Tibial artery (tissue), 4 donors: ENCODE measurements at regions not wholly inside any gene's neighbourhood (a gene's known extent, or its start where the extent isn't known, plus 50 kb on each side); places are given as distances from the start of the nearest gene placed in this dataset.
"Not testable (repeated sequence)": the region's sequence is repeated elsewhere in the genome, so short reads cannot be mapped to it uniquely, and the experiment has no call there.

Experiments
- DNase-seq, 2 donors: peaks; one replicate each; pipeline ENCODE4 v3.0.0-alpha.2; 2019
- H3K27ac ChIP-seq, 2 donors: fragments of 200-600 bp; sonication (generic) in 1 of 2; 1 replicate in 1 of 2; 2 replicates in 1 of 2; pipeline ENCODE4 v1.5.1; 2018 to 2019; ENCODE audit warnings: mild to moderate bottlenecking in 1 of 2
- H3K27me3 ChIP-seq, 2 donors: fragments of 200-600 bp; sonication (generic) in 1 of 2; one replicate each; pipeline versions ENCODE4 v1.5.1 to v1.6.0; 2016 to 2019
- H3K36me3 ChIP-seq, 3 donors: fragments of 200-600 bp; sonication (generic) in 2 of 3; one replicate each; pipeline ENCODE4 v1.5.1; 2016 to 2019; ENCODE audit warnings: mild to moderate bottlenecking in 2 of 3
- H3K4me1 ChIP-seq, 4 donors: fragments of 200-600 bp; sonication (generic) in 2 of 4; 1 replicate in 3 of 4; 2 replicates in 1 of 4; pipeline ENCODE4 v1.5.1; 2016 to 2019
- H3K4me3 ChIP-seq, 2 donors: fragments of 200-600 bp; sonication (generic) in 1 of 2; 1 replicate in 1 of 2; 2 replicates in 1 of 2; pipeline ENCODE4 v1.5.1; 2018 to 2019; ENCODE audit warnings: mild to moderate bottlenecking in 2 of 2
- H3K9me3 ChIP-seq, 3 donors: fragments of 200-600 bp; sonication (generic) in 1 of 3; one replicate each; pipeline ENCODE4 v1.5.1; 2016 to 2019
- CTCF ChIP-seq, 2 experiments: fragments of 200-600 bp in 1 of 2; fragments of 450-650 bp in 1 of 2; IDR thresholded peaks; one replicate each; pipeline ENCODE4 v1.5.1; 2017 to 2019; ENCODE audit warnings: antibody characterized with exemption in 2 of 2, mild to moderate bottlenecking in 1 of 2, moderate library complexity in 1 of 2
- intact Hi-C: fragments of 100-400 bp; cut with DNase I; formaldehyde crosslinking; loops from one replicate; pipeline ENCODE4 v1.15.0; 2023; ENCODE audit warnings: low total_unique reads

GRCh38 chr9:74138182-74138581, 359.0 kb upstream of the RORB start:
- intact Hi-C loops: no loop called here
- no peak overlapping the region for H3K27ac ChIP-seq
- no peaks in the 10 kb centered on the region for H3K27me3 ChIP-seq
- H3K4me3 ChIP-seq: no peak overlapping the region
- TF ChIP-seq CTCF (IDR thresholded peaks at IDR 0.05): no peak
- no peaks in the 10 kb centered on the region for H3K36me3 ChIP-seq
- no peak for DNase-seq
- H3K9me3 ChIP-seq: no peaks in the 10 kb centered on the region
- H3K4me1 ChIP-seq: no peaks in the 10 kb centered on the region

- Histone ChIP-seq H3K27ac (no peak overlapping the region), H3K27me3 (no peaks in the 10 kb centered on the region), H3K9me3 (no peaks in the 10 kb centered on the region), H3K36me3 (no peaks in the 10 kb centered on the region), H3K4me1 (no peaks in the 10 kb centered on the region), H3K4me3 (no peak overlapping the region)
- no peak for TF ChIP-seq CTCF (IDR thresholded peaks at IDR 0.05)
- intact Hi-C loops: no loop called here
- no peak for DNase-seq
Measured at GRCh38 chr9:74140141-74140540, 357.0 kb upstream of the RORB start.

GRCh38 chr9:74147906-74148305, 349.2 kb upstream of the RORB start:
- Histone ChIP-seq H3K4me1 (no peaks in the 10 kb centered on the region), H3K4me3 (no peak overlapping the region), H3K27ac (no peak overlapping the region), H3K9me3 (no peaks in the 10 kb centered on the region), H3K27me3 (no peaks in the 10 kb centered on the region), H3K36me3 (no peaks in the 10 kb centered on the region)
- intact Hi-C loops: no loop called here
- no peak for TF ChIP-seq CTCF (IDR thresholded peaks at IDR 0.05)
- no peak for DNase-seq

DNA sequence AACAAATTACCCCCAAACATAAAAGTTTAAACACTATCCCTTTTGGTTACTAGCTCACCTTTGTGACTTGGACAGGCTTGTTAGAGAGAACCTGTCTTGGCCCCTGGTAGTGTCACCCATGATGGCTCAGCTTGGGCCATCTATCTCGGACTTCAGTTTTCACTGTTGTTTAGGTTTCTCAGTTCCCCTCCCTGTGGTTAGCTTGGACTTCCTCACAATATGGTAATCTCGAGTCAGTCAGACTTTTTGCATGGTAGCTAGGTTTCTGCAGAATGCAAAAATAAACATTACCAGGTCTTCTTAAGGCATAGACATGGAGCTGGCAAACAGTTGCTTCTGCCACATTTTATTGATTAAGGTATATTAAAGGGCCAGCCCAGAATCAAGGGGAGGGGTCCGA, 324.3 kb upstream of the RORB start:
- intact Hi-C loops: no loop called here

GRCh38 chr9:74173284-74173683, 323.9 kb upstream of the RORB start:
- H3K9me3 ChIP-seq: peaks cover 0 to 3% (median 0%) of the 10 kb centered on the region in 3 donors
- TF ChIP-seq CTCF (IDR thresholded peaks at IDR 0.05): no peak
- DNase-seq: no peak
- intact Hi-C loops: no loop called here
- H3K36me3 ChIP-seq: no peaks in the 10 kb centered on the region
- H3K27ac ChIP-seq: no peak overlapping the region
- no peak overlapping the region for H3K4me3 ChIP-seq
- no peaks in the 10 kb centered on the region for H3K27me3 ChIP-seq
- no peaks in the 10 kb centered on the region for H3K4me1 ChIP-seq

More for the DNA sequence above, 324.3 kb upstream of the RORB start:
- Histone ChIP-seq H3K4me1 (no peaks in the 10 kb centered on the region), H3K4me3 (no peak overlapping the region), H3K9me3 (peaks cover 0 to 3% (median 0%) of the 10 kb centered on the region in 3 donors), H3K36me3 (no peaks in the 10 kb centered on the region), H3K27me3 (no peaks in the 10 kb centered on the region), H3K27ac (no peak overlapping the region)
- TF ChIP-seq CTCF (IDR thresholded peaks at IDR 0.05): no peak
- no peak for DNase-seq

DNA sequence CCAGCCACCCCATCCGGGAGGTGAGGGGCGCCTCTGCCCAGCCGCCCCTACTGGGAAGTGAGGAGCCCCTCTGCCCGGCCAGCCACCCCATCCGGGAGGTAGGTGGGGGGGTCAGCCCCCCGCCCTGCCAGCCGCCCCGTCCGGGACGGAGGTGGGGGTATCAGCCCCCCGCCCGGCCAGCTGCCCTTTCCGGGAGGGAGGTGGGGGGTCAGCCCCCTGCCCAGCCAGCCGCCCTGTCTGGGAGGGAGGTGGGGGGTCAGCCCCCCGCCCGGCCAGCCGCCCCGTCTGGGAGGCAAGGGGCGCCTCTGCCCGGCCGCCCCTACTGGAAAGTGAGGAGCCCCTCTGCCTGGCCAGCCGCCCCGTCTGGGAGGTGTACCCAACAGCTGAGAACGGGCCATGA, 299.4 kb upstream of the RORB start:
- H3K4me3 ChIP-seq, intact Hi-C loops, H3K9me3 ChIP-seq, H3K27ac ChIP-seq, H3K36me3 ChIP-seq, DNase-seq, H3K4me1 ChIP-seq, H3K27me3 ChIP-seq: not testable (repeated sequence)
